ENCODE measurements at regions not wholly inside any gene's neighbourhood (a gene's known extent, or its start where the extent isn't known, plus 50 kb on each side); places are given as distances from the start of the nearest gene placed in this dataset.

- no peak for TF ChIP-seq CTCF (IDR thresholded peaks at IDR 0.05)
- TF ChIP-seq POLR2A (IDR thresholded peaks at IDR 0.05): no peak
Measured at GRCh38 chr18:37662099-37662498, 96.5 kb upstream of the CELF4 start.
